Omental fat pad (tissue), 3 donors: ENCODE measurements at regions not wholly inside any gene's neighbourhood (a gene's known extent, or its start where the extent isn't known, plus 50 kb on each side); places are given as distances from the start of the nearest gene placed in this dataset.
A peak's percentile ranks its signal among the peaks of the same experiment; 100 is the strongest.

ENCODE experiments used
- ATAC-seq: fragments of 150-250 bp; one replicate; pipeline ENCODE4 v1.9.1; 2016; ENCODE audit warnings: mild to moderate bottlenecking, moderate library complexity; ENCODE audit not compliant: low FRiP score
- DNase-seq: peaks from one replicate; pipeline ENCODE4 v3.0.0-alpha.2; 2019; ENCODE audit warnings: low spot score
- CTCF ChIP-seq, 3 donors: fragments of 450-650 bp; IDR thresholded peaks; one replicate each; pipeline ENCODE4 v1.5.1; 2016 to 2017; ENCODE audit warnings: antibody characterized with exemption in 3 of 3, mild to moderate bottlenecking in 3 of 3, moderate library complexity in 2 of 3

DNA sequence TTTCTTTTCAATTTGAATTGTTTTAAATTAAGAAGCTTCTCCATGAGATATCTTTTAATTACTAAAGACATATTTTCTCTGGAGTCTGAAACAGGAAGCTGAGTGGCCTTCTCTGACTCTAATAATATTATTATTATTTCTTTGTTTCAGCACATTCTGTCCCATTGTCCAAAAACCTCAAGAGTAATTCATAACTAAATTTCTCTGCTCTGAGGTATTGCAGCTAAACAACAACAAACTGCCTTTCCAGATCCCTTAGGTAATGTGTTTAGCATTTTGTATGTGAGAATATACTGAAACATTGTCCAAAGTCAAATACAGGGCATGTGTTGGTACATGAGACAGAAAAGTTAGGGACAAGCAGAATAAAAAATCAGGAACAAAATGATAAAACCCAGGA lies 199.0 kb upstream of the FAR2 start:
- no peak for TF ChIP-seq CTCF (IDR thresholded peaks at IDR 0.05)
- ATAC-seq (no peak), DNase-seq (no peak)

DNA sequence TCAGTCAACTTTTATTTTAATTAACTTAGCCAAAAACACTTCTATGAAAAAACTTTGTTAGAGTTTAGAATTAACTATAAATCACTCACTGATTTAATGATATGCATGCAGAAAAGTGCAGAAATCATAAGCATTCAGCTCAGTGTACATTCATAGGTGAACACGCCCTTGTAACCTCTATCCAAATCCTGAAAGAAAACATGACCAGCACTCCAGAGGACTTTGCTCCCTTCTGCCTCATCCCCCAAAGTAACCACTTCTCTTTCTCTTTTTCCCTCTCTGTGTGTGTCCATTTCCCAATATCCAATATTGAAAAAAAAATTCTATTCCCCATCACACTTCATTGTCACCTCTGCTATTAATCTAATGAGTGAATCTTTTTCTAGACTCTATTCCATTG lies 197.1 kb upstream of the FAR2 start:
- no peak for DNase-seq
- no peak for ATAC-seq

DNA sequence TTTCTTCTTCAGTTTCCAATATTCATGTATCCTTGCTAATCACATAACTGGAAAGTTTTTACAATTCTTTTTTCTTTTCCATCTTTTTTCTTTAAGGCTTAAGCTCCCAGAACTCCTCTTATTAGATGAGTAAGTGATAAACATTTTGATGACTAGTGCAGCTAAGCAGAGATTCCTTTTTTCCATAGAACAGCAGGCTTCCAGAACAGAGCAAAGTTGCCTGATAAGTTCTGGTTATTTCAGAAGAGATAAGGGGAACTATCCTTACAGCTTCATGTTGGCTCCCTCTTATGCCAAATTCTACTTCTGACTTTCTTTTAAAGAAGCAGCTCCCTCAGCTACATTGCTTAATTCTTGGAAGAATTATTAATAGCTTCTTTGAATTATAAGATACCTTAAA lies 194.7 kb upstream of the FAR2 start:
- no peak for DNase-seq
- peak; percentile 77 for ATAC-seq
- no peak for TF ChIP-seq CTCF (IDR thresholded peaks at IDR 0.05)

More for the DNA sequence above, 197.1 kb upstream of the FAR2 start:
- TF ChIP-seq CTCF (IDR thresholded peaks at IDR 0.05): no peak

DNA sequence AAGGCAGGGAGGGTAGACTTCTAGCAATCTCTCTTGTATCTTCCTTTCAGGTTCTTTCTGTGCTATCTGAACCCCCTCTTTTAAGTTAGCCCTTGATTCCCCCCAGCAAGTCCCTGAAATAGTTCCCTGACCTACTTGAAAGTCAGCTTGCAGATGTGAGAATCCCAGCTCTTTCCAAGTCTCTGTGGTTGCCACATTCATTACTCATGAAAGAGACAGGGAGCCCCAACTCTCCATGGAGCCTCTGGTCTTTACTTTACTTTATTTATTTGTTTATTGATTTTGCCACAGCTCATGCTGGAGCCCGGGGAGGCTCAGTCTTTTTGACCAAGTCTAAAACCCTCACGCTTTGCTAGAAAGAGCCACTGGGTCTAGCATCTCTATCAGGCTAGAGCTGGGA lies 193.6 kb upstream of the FAR2 start:
- ATAC-seq: no peak
- no peak for DNase-seq
- no peak for TF ChIP-seq CTCF (IDR thresholded peaks at IDR 0.05)

- TF ChIP-seq CTCF (IDR thresholded peaks at IDR 0.05): no peak
- no peak for ATAC-seq
- no peak for DNase-seq
Observed at GRCh38 chr12:28955931-28956330, 193.1 kb upstream of the FAR2 start.

- ATAC-seq: peak; percentile 63
Observed at GRCh38 chr12:28958553-28959195, 190.4 kb upstream of the FAR2 start.

More at GRCh38 chr12:28958553-28959195, 190.4 kb upstream of the FAR2 start:
- no peak for DNase-seq
- no peak for TF ChIP-seq CTCF (IDR thresholded peaks at IDR 0.05)
